GM18907 (cell line): ENCODE measurements at regions not wholly inside any gene's neighbourhood (a gene's known extent, or its start where the extent isn't known, plus 50 kb on each side); places are given as distances from the start of the nearest gene placed in this dataset.

Experiments used
- ATAC-seq: cut with Tn5 transposase; IDR thresholded peaks from one replicate; pipeline ENCODE4 v1.9.1; 2021; ENCODE audit warnings: mild to moderate bottlenecking, moderate library complexity; ENCODE audit not compliant: unreplicated experiment

DNA sequence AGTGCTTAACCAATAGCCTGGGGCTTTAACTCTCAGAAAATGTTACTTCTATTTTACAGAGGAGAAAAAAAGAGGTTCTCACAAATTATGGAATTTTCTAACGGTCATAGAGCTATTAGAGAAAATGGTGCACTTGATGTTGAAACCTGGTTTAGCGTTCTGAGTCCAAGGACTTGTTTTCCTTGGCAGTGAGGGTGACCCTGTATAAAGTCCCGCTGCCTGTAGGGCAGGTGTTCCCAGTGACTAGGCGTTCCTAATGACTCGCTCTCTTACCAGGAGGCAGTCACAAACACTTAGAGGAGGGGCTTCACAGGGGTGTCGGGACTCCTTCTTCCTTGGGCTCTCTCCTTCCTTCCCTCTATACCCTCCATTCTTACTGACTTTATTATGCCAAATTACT, 175.8 kb downstream of the ACTR3 start:
- no peak for ATAC-seq

DNA sequence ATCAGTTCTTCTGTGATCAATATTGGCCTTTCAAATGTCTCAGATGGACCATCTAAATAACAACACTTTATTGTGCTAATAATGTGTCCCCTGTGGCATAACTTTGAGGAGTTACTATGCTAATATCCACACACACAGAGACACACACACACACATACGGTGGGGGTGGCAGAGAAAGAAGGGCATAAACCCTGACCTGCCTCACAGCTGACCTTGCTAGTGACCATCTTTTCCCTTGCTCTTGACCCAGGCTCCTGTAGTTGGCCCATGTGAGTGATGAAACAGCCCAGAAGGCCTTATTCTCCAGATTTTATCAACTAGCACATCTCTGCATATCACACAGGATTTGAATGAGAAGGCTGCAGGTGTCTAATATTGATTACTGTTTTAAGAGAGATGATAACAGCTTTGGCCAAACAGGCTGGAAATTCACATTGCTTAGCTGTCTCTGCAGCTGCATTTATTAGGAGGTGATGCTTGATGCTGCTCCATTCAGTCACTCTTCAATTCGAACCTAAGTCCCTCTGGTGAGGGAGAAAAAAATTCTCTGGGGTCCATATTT, 176.4 kb downstream of the ACTR3 start:
- no peak for ATAC-seq

DNA sequence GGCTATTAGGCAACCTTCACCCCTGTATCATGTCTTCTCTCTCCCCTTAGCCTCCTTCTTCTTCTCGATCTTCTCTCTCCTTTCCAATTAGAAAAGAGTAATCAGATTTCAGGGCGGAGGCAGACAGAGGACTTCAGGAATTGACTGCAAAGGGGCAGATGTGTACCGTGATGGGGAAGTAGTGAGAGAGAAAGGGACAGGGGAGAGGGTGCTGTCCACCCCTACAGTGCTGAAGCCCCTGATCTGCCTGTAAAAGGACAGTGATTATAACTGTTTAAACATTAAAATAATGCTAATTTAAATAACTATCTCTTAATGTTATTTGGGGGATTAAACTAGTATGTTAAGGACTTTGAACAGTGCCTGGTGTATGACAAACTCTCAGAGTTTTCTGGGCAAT, 178.5 kb downstream of the ACTR3 start:
- ATAC-seq: no peak

DNA sequence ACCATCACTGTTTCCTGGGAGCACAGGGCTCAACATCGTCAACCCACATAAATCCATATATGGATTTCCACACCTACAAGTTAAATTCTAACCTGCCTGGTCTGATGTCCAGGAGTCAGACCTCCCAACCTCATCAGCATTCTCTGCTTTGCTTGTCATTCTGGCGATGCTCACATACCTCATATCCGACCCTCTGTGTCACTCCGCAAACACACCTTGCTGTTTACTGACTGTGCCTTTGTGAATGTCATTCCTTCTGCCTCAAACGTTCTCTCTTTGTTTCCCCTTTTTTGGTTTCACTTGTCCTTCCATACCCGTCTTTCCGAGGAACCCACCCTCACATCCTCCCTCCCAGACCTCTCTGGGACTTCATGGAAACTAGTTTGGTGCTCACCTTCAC, 187.1 kb downstream of the ACTR3 start:
- no peak for ATAC-seq

DNA sequence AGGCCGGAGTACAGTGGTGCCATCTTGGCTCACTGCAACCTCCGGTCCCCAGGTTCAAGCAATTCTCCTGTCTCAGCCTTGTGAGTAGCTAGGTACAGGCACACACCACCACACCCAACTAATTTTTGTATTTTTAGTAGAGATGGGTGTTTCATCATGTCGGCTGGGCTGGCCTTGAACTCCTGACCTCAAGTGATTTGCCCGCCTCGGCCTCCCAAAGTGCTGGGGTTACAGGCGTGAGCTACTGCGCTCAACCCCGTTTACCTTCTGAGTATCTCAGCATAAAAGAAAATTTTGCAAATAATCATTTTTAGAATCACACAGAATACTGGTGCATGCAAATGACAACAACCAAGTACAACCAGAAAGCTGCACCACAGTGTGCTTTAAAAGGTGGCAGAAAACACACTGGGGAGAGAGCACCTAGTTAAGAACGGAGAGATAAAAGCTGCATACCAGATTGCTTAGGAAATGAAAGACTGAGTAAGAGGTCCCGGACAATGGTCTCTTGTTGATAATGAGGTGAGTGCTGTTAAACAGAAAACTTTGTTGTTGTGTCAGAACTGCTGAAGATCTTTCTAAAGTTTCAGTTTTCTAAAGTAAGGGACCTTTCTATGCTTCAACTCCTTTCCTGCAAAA, 189.6 kb downstream of the ACTR3 start:
- ATAC-seq: no peak

DNA sequence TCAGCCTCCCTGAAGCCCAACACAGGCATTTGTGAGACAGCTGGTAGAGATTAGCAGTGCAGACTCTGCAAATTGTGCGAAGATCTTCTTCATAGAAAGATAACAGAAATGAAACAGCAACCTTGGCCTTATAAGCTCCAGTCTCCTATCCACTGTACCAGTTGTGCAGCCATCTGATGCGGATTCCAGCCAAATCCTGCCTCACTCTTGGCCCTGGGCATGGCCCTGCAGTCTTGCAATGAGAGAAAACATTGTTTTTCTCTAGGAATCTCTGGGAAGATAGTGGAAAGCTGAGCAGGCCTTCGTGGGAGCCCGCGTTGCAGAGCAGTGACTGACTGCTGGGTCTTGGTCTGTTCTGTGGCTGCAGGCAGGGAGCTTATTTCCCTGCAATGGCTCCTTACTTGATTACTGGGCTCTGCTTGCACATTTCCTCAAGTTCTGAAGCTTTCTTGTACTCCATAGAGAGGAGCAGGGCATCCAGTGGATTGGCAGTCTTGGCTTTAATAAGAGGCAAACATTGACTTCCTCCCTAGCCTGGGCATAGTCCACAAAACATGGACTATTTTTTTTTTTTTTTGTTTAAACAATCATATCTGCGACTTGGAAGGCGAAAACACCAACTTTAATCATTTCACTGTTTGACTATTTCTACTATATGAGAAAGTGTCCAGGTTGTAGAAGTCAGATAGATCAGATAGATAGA, 193.0 kb downstream of the ACTR3 start:
- no peak for ATAC-seq

DNA sequence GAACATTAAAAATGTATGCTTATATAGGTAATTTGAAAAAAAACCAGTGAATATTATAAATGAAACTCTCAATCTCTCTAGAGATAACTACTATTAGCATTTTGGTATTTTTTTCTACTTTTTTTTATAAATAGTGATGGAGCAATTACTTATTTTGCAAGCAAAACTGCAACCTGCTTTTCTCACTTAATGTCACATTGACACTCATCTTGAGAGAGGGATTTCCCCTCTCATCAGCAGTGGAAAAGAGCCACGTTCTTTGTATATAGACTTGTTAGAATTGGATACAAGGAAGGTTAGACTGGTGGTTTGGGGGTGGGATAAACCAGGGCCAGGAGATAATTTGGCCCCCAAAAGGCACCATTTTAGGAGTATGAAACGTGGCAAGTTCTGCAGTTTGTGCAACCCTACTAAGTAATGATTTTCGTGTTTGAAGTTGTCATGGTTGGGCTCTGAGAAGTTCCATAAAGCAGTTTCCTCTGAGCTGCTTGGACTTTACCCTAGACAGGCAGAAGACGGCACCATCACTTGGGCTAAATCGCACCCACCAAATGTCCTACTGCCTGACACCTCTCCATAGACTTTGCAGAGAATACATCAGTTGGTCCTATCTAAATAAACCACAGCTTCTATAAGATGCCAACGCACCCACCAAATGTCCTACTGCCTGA, 194.0 kb downstream of the ACTR3 start:
- ATAC-seq: no peak

DNA sequence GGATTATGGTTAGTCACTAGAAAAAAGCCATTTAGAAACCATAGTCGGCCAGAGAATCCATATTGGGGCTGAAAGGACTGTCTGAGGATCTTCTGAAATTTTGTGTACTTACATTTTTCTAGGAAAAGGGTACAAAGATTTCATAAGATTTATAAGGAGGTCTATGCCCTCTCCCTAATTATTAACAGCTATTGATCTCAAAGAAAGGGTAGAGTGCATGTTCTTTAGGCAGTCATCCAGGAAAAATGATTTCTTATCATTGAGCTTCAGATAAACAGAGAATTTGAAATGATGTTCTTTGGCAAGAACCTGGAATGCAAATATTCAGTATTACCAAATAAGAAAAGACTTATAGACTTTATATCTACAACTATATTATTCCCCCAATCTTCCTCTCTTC, 195.3 kb downstream of the ACTR3 start:
- no peak for ATAC-seq

DNA sequence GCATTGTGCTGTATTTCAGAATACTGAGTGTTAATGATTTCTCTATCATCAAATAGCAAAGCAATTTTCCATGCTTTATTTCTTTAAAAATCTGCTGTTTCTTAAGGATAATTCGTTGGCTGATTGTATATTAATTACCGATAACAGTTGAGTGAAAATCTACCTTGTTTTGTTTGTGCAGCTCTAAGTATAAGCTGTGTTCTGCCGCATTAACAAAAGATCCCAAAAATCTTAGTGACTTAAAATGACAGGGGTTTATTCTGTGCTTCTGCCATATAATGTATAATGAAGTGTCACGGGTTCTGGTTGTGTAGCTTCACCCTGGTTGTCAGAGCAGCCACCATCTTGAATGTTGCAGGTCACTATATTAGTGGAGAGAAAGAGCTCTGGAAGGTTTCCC, 196.1 kb downstream of the ACTR3 start:
- ATAC-seq: no peak

DNA sequence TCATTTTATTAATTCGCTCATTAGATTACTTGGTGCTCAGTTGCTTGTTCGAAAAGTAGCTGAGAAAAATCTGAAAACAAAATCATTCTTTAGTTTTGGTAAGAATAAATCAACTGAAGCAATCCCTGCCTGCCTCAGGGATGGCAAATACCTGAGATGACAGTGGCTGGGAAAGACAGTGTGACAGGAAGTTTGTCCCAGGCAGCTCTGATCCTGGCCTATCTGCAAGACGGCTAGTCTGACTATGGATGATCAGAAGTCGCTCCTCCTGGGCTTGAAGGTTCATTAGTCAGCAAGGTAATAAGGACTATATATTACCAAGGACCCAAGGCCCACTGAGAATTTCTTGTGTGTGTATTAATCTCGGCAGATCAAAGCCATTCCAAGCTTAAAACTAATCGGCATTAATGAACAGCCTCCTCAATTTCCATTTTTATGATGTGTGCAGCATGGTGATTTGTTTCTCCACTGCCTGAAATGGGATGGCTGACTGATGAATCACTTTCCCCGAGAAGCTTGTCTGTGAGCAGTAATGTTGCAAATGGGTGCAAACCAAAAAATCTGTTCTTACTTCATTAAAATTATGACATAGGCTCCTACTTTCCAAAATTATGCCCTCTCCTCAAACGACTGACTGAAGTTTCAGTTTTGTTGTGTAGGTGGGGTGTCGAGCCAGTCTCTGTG, 199.9 kb downstream of the ACTR3 start:
- no peak for ATAC-seq

DNA sequence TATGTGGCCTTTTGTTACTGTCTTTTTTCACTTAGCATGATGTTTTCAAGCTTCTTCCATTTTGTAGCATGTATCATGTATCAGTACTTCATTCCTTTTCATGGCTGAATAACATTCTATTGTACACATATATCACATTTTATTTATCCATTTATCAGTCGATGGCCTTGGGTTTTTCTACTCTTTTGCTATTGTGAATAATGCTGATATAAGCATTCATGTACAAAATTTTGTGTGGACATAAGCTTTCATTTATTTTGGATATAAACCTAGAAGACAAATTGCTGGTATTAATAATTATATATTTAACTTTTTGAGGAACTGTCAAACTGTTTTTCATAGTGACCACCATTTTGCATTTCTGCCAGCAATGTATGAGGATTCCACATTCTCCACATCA, 201.1 kb downstream of the ACTR3 start:
- ATAC-seq: no peak

DNA sequence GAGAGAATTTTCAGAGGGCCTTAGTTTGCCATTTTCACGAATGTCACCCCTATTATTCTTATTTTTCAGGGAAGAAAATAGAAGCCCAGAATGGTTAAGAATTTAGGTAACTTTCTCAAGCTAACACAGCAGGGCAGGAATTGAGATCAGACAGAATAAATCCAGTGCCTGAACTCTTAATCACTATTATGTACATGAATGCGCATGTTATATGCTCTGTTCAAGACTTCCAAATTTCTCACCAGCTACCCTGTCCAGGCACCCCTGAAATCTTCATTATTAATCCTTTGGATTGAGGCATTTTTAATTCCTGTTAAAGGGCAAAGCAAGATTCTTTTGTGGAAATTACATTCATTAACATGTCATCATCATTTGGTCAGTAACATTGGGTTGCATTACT, 218.4 kb downstream of the ACTR3 start:
- ATAC-seq: no peak

DNA sequence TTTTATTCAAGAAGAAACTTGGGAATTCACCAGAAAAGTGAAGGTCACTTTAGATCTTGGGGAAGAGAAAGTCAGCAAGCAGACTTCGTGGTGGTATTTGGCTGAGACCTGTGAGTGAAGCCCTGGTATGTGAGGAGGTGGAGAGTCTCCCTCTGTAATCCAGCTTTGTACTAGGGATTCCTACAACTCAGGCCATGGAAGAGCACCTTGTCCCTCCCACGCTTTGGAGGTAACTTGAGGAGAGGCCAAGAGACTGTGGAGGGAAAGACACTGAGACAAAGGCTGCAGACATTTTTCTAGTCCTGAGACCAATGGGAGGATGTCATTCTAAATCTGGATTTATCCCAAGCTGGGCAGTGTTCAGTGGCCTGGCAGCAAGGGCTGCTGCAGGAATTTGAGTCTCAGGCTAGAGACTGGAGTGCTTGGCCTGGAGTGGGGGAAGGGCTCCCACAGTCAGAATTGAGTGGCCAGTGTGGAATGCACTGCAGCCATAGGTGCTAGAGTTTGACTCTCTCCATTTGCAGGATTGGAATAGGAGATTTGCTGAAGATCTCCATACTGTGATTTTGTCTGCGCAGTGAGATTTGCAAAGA, 219.0 kb downstream of the ACTR3 start:
- no peak for ATAC-seq

DNA sequence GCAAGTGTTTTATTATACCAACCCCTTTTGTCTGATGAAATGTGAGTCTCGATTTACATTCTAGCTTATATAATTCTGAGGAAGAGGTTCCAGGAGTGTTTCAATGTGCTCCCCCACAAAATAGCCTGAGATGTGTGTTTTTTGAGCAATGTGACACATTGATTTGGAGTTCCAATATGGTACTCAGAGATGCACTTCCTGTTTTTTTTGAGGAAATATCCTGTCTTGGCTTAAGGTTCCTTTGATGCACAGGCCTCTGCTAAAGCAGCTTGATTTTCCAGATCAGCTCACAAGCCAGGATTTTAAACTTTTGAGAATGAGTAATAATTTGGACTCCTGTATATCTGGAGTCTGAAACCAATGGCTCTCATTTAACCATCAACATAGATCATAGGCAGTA, 221.4 kb downstream of the ACTR3 start:
- no peak for ATAC-seq

DNA sequence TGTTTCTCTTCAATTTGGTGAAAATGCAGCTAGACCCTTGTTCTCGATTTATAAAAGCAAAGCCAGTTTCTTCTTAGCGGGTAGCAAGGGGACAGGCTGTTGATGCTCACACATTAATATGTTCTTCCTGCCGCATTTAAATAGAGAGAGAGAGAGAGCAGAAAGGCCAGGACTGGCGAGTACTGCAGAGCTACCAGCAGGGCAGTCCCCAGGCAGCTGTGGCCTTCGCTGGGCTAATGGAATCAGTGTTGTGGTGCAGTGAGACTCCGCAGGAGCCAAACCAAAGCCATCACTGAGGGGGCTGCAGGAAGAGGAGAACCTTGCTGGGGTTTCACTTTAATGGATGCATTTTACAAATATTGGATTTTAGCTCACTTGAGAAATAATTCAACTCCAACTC, 223.6 kb downstream of the ACTR3 start:
- no peak for ATAC-seq

DNA sequence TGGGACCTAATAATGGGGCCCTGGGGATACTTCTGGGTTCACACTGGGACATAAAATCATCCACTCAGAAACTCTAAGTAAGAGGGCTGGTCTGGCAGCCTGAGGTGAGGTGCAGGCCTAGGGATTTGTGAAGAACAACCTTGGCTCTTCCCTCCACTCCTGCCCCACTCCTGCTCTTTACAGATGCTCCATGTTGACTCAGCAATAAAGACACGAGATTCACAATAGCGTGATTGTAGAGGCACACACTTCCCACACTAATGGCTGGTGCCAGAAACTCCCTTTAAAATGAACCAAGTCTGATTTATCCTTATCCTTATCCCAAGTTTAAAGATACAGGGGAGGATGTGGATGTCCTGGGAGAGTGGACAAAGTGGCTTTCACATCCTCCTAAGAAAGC, 228.2 kb downstream of the ACTR3 start:
- no peak for ATAC-seq

DNA sequence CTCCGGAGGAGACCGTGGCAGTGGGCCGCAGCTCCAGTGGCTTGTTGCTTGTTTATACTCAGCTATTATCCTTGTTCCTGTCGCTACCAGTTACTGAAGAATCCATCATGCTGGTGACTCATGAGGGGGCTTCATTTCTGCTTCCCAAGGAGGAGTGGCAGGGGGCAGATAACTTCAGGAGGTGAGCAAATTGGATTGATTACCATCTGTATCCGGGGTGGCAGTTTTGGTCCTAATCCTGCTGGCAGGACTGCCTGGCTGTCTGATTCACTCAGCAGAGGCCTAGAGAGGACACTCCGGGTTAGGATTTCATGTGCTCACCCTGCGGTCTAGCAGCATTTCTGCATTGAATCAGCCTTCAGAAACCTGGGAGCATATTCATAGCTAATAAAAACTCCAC, 230.0 kb downstream of the ACTR3 start:
- ATAC-seq: no peak

DNA sequence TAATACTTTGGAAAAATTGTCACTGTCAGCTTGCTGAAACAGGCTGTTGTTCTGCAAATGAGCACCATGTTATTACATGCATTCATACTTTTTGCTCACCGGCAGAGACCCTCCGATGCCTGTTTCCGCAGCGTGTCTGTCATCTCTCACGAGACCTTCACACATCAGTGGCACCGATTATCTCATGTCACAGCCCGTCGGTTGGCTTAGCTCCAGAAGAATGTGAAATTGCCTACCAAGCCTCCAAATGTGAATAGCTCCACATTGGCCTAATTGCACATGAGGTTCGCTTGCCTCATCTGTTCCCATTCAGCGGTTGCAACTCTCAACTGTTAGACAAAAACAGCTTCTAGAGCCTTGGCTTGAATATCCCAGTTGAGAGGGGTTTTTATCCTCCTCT, 233.0 kb downstream of the ACTR3 start:
- ATAC-seq: no peak

DNA sequence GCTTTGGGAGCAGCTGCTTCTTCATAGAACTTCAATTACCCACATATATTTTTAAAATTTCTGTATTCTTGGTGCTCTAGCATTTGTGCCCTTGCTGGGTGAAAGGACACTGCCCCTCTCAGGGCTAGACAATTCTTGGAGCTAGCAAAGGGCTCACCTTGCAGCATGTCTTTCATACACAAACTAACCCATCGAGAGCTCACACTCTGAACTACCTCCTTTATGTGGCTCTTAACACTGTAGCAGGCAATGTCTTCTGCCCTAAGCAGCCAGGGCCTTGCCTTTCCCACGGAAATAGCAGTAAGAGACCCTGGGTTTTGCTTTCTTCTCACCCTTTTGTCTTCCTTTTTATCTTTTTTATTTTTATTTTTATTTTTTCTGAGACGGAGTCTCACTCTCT, 234.0 kb downstream of the ACTR3 start:
- no peak for ATAC-seq

DNA sequence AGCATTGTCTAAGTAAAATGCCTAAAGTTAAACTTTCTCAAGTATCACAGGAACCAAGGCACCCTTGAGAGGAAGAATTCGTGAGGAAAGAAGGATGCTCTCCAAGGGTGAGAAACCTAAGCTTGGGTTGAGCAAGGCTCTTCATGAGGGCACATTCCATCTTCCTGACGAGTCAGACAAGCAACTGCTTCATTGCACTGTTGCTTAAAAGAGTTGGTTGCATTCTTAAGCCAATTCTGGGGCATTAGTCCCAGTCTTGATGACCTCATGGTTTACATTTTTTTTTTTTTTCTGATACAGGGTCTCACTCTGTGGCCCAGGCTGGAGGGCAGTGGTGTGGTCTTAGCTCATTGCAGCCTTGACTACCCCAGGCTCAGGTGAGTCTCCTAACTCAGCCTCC, 237.5 kb downstream of the ACTR3 start:
- ATAC-seq: no peak

DNA sequence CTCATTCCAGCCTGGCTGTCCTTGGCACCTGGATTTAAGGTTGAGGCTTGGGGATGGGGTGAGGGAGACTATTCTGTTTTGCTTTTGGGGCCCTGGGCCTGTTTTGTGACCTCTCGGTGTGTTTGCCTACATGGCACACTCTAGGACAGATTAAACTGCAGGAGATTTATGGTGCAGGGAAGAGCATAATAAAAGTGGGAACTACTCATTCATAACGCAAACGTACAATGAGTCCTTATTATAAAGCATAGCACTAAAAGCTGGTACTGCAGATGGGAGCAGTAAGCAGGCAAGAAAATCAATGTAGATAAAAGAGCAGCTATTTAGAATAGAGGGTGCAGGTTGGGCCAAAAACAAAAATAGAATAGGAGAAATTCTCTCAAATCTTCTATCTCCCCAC, 238.4 kb downstream of the ACTR3 start:
- ATAC-seq: no peak
